ENCODE measurements at regions not wholly inside any gene's neighbourhood (a gene's known extent, or its start where the extent isn't known, plus 50 kb on each side); places are given as distances from the start of the nearest gene placed in this dataset.

DNA sequence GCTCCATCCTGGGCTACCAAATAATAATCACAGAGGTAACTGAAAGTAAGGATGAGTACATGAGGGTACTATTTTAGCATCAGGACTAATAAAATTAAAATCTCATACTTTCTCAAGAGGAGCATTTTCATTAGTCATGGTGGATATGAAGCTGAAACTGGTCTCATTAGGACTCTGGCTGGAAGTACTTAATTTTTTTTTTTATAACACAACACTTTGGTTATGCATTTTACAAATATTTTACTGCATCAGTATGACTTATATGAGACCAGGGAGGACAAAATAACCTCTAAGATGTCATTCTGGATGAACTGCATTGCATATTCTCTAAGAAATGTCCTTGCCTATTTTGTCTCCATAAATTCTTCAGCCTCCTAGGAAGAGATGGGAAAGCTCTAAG, 290.9 kb downstream of the HLX start:
- Histone ChIP-seq H3K9me2 (ENCODE audit: insufficient read depth, low read length) (no peaks in the 10 kb centered on the region), H3K27me3 (ENCODE audit: insufficient read depth, low read depth, low read length) (no peaks in the 10 kb centered on the region), H4K20me1 (ENCODE audit: insufficient read depth) (no peaks in the 10 kb centered on the region), H3K4me2 (ENCODE audit: low read length) (no peak overlapping the region), H3K79me2 (replicated peaks; ENCODE audit: insufficient read depth, low read length) (no peaks in the 10 kb centered on the region), H3F3A (ENCODE audit: insufficient read depth, low read length, poor library complexity, severe bottlenecking) (no peaks in the 10 kb centered on the region), H2AFZ (ENCODE audit: low read depth, low read length) (no peak overlapping the region), H3K9ac (ENCODE audit: low read length) (no peak overlapping the region), H3K36me3 (ENCODE audit: insufficient read depth, low read length) (no peaks in the 10 kb centered on the region), H3K27ac (ENCODE audit: low read length) (no peak overlapping the region), H3K9me3 (ENCODE audit: low read length) (peaks cover 4% of the 10 kb centered on the region), H3K4me3 (ENCODE audit: low read length) (no peak overlapping the region)
- no peak for TF ChIP-seq SMC3 (conservative IDR thresholded peaks at IDR 0.05; ENCODE audit: poor library complexity)
- no peak for TF ChIP-seq TAF1 (IDR thresholded peaks at IDR 0.05; ENCODE audit: low read depth)

DNA sequence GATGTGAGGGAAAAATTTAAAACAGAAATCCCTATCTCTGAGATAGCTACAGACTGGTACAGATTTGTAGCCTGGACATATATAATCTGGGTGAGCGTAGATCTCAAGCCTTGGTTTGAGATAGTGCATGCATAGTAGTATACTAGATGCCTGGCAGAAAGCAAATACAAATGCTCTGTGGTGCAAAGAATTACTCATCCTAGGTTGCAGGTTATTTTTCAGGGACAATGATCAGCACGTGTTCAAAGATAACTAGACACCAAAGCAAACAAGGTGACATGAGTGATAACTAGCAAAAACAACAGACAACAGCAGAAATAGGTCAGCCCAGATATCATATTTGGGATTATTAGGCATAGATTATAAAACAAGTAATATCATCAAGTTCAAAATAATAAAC, 292.5 kb downstream of the HLX start:
- Histone ChIP-seq H3K27ac (ENCODE audit: low read length) (no peak overlapping the region), H3K4me3 (ENCODE audit: low read length) (no peak overlapping the region), H2AFZ (ENCODE audit: low read depth, low read length) (no peak overlapping the region), H3K4me2 (ENCODE audit: low read length) (no peak overlapping the region), H3K36me3 (ENCODE audit: insufficient read depth, low read length) (no peaks in the 10 kb centered on the region), H4K20me1 (ENCODE audit: insufficient read depth) (no peaks in the 10 kb centered on the region), H3K9ac (ENCODE audit: low read length) (no peak overlapping the region), H3K9me3 (ENCODE audit: low read length) (peaks cover 4% of the 10 kb centered on the region), H3F3A (ENCODE audit: insufficient read depth, low read length, poor library complexity, severe bottlenecking) (no peaks in the 10 kb centered on the region), H3K27me3 (ENCODE audit: insufficient read depth, low read depth, low read length) (no peaks in the 10 kb centered on the region), H3K79me2 (replicated peaks; ENCODE audit: insufficient read depth, low read length) (no peaks in the 10 kb centered on the region), H3K9me2 (ENCODE audit: insufficient read depth, low read length) (no peaks in the 10 kb centered on the region)
- no peak for TF ChIP-seq EZH2 (IDR thresholded peaks at IDR 0.05; ENCODE audit: borderline replicate concordance, insufficient read depth, low read length, poor library complexity, severe bottlenecking)
- no peak for TF ChIP-seq SMC3 (conservative IDR thresholded peaks at IDR 0.05; ENCODE audit: poor library complexity)
- no peak for TF ChIP-seq RAD21 (conservative IDR thresholded peaks at IDR 0.05)
- TF ChIP-seq, protein P1, sequence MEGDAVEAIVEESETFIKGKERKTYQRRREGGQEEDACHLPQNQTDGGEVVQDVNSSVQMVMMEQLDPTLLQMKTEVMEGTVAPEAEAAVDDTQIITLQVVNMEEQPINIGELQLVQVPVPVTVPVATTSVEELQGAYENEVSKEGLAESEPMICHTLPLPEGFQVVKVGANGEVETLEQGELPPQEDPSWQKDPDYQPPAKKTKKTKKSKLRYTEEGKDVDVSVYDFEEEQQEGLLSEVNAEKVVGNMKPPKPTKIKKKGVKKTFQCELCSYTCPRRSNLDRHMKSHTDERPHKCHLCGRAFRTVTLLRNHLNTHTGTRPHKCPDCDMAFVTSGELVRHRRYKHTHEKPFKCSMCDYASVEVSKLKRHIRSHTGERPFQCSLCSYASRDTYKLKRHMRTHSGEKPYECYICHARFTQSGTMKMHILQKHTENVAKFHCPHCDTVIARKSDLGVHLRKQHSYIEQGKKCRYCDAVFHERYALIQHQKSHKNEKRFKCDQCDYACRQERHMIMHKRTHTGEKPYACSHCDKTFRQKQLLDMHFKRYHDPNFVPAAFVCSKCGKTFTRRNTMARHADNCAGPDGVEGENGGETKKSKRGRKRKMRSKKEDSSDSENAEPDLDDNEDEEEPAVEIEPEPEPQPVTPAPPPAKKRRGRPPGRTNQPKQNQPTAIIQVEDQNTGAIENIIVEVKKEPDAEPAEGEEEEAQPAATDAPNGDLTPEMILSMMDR (IDR thresholded peaks at IDR 0.05; ENCODE audit: poor library complexity, severe bottlenecking): no peak
- TF ChIP-seq, protein P2, sequence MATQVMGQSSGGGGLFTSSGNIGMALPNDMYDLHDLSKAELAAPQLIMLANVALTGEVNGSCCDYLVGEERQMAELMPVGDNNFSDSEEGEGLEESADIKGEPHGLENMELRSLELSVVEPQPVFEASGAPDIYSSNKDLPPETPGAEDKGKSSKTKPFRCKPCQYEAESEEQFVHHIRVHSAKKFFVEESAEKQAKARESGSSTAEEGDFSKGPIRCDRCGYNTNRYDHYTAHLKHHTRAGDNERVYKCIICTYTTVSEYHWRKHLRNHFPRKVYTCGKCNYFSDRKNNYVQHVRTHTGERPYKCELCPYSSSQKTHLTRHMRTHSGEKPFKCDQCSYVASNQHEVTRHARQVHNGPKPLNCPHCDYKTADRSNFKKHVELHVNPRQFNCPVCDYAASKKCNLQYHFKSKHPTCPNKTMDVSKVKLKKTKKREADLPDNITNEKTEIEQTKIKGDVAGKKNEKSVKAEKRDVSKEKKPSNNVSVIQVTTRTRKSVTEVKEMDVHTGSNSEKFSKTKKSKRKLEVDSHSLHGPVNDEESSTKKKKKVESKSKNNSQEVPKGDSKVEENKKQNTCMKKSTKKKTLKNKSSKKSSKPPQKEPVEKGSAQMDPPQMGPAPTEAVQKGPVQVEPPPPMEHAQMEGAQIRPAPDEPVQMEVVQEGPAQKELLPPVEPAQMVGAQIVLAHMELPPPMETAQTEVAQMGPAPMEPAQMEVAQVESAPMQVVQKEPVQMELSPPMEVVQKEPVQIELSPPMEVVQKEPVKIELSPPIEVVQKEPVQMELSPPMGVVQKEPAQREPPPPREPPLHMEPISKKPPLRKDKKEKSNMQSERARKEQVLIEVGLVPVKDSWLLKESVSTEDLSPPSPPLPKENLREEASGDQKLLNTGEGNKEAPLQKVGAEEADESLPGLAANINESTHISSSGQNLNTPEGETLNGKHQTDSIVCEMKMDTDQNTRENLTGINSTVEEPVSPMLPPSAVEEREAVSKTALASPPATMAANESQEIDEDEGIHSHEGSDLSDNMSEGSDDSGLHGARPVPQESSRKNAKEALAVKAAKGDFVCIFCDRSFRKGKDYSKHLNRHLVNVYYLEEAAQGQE (IDR thresholded peaks at IDR 0.05; ENCODE audit: borderline replicate concordance): no peak
- TF ChIP-seq MXI1 (conservative IDR thresholded peaks at IDR 0.05; ENCODE audit: poor library complexity, severe bottlenecking): no peak
- no peak for TF ChIP-seq EP300 (conservative IDR thresholded peaks at IDR 0.05; ENCODE audit: poor library complexity, severe bottlenecking)
- TF ChIP-seq TAF1 (IDR thresholded peaks at IDR 0.05; ENCODE audit: low read depth): no peak
- TF ChIP-seq POLR2AphosphoS5 (IDR thresholded peaks at IDR 0.05): no peak

DNA sequence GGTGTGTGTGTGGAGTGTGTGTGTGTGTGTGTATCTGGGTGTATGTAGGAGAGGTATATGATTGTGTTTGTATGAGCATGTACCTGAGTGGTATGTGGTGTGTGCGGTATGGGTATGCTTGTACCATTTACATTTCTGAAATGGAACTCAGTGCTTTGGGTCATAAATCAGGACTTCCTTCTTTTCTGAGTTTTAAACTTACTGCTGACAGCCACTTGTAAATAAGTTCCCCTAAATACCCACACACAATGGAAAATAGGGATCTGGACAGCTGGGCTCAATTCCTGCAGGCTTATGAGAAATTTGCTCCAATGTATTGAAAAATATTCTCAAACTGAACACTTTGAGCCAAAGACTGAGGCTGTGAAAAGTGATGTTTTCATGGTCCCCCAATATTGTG, 293.6 kb downstream of the HLX start:
- Histone ChIP-seq H3K79me2 (replicated peaks; ENCODE audit: insufficient read depth, low read length) (no peaks in the 10 kb centered on the region), H3K27ac (ENCODE audit: low read length) (no peak overlapping the region), H3K9ac (ENCODE audit: low read length) (no peak overlapping the region), H3K4me3 (ENCODE audit: low read length) (no peak overlapping the region), H3K4me2 (ENCODE audit: low read length) (no peak overlapping the region), H3K27me3 (ENCODE audit: insufficient read depth, low read depth, low read length) (no peaks in the 10 kb centered on the region), H2AFZ (ENCODE audit: low read depth, low read length) (no peak overlapping the region), H3K36me3 (ENCODE audit: insufficient read depth, low read length) (no peaks in the 10 kb centered on the region), H3K9me2 (ENCODE audit: insufficient read depth, low read length) (no peaks in the 10 kb centered on the region), H3K9me3 (ENCODE audit: low read length) (peaks cover 4% of the 10 kb centered on the region), H3F3A (ENCODE audit: insufficient read depth, low read length, poor library complexity, severe bottlenecking) (no peaks in the 10 kb centered on the region), H4K20me1 (ENCODE audit: insufficient read depth) (no peaks in the 10 kb centered on the region)
- TF ChIP-seq RAD21 (conservative IDR thresholded peaks at IDR 0.05) (no peak), SMC3 (conservative IDR thresholded peaks at IDR 0.05; ENCODE audit: poor library complexity) (no peak), EP300 (conservative IDR thresholded peaks at IDR 0.05; ENCODE audit: poor library complexity, severe bottlenecking) (no peak), MXI1 (conservative IDR thresholded peaks at IDR 0.05; ENCODE audit: poor library complexity, severe bottlenecking) (no peak), POLR2AphosphoS5 (IDR thresholded peaks at IDR 0.05) (no peak), EZH2 (IDR thresholded peaks at IDR 0.05; ENCODE audit: borderline replicate concordance, insufficient read depth, low read length, poor library complexity, severe bottlenecking) (no peak), TAF1 (IDR thresholded peaks at IDR 0.05; ENCODE audit: low read depth) (no peak)
- TF ChIP-seq, protein P2 (IDR thresholded peaks at IDR 0.05; ENCODE audit: borderline replicate concordance): no peak
- TF ChIP-seq, protein P1 (IDR thresholded peaks at IDR 0.05; ENCODE audit: poor library complexity, severe bottlenecking): no peak
